HG03354 (cell line): ENCODE measurements at regions not wholly inside any gene's neighbourhood (a gene's known extent, or its start where the extent isn't known, plus 50 kb on each side); places are given as distances from the start of the nearest gene placed in this dataset.
A peak's percentile ranks its signal among the peaks of the same experiment; 100 is the strongest.

ENCODE experiments used
- ATAC-seq: cut with Tn5 transposase; IDR thresholded peaks from one replicate; pipeline ENCODE4 v1.9.1; 2021; ENCODE audit warnings: mild to moderate bottlenecking; ENCODE audit not compliant: unreplicated experiment, poor library complexity, severe bottlenecking

- ATAC-seq: no peak
Measured at GRCh38 chr18:5091741-5092140, 105.3 kb downstream of the AKAIN1 start.

GRCh38 chr18:5075297-5075696, 121.8 kb downstream of the AKAIN1 start:
- ATAC-seq: no peak

- ATAC-seq: peak; percentile 68
Measured at GRCh38 chr18:5073026-5073944, 123.8 kb downstream of the AKAIN1 start.

- no peak for ATAC-seq
Measured at GRCh38 chr18:5068851-5069250, 128.2 kb downstream of the AKAIN1 start.

GRCh38 chr18:5066380-5066977, 130.6 kb downstream of the AKAIN1 start:
- ATAC-seq: peak; percentile 45

DNA sequence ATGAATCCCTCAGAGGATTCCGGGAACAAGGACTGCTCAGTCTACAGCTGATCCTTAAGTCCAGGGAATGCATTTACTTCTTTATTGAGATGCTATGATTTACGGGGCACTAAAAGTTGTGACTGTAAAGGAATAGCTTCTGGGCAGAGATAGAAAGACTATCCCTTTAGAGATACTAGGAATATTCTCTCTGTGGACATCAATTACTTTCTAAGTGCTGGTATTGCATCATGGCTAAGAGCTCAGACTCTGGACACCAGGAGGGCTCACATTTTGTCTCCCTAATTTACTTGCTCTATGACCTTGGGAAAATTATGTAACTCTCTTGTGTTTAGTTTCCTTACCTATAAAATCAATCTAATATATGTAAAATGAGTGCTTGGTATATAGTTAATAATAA, 131.4 kb downstream of the AKAIN1 start:
- no peak for ATAC-seq

DNA sequence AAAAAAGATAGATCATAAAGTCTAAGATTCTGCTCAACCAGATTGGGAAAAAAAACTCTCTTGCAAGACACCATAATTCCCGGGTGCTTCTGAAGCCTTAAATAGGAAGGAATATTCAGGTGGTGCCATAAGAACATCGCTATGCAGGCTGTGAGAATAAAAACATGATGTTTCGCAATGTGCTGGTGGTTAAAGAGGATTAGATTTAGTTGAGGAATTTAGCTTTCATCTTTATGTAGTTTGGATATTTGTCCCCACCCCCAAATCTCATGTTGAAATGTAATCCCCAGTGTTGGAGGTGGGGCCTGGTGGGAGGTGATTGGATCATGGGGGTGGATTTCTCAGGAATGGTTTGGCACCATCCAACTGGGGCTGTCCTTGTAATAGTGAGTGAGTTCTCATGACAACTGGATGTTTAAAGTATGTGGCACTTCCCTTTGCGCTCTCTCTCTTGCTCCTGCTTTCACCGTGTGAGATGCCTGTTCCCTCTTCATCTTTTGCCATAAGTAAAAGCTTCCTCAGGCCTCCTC, 132.2 kb downstream of the AKAIN1 start:
- ATAC-seq: no peak

- ATAC-seq: no peak
Measured at GRCh38 chr18:5061785-5062184, 135.3 kb downstream of the AKAIN1 start.

DNA sequence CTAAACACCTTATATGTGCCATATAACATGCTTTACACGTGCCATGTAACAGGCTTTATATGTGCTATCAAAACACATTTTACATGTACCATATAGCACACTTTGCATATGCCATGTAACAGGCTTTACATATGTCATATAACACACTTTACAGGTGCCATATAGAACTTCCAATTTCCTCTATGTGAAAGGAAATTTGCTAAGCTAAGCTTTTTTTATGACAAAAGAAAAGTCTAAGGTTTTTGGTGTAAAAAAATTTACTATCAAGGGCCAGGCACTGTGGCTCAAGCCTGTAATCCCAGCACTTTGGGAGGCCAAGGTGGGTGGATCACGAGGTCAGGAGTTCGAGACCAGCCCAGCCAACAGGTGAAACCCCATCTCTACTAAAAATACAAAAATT, 136.5 kb downstream of the AKAIN1 start:
- ATAC-seq: no peak

DNA sequence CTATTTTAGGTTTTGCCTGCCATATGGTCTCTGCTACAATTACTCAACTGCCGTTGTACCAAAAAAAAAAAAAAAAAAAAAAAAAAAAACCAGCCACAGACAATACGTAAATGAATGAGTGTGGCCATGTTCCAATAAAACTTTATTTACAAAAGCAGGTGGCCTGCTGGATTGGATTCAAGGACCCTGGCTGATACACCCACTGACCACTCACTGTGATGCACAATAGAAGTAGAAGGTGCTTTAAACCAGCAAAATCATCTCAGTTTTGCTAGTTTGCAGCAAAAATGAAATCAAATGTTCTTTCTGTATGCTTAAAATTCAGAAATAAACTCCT, 137.4 kb downstream of the AKAIN1 start:
- no peak for ATAC-seq

DNA sequence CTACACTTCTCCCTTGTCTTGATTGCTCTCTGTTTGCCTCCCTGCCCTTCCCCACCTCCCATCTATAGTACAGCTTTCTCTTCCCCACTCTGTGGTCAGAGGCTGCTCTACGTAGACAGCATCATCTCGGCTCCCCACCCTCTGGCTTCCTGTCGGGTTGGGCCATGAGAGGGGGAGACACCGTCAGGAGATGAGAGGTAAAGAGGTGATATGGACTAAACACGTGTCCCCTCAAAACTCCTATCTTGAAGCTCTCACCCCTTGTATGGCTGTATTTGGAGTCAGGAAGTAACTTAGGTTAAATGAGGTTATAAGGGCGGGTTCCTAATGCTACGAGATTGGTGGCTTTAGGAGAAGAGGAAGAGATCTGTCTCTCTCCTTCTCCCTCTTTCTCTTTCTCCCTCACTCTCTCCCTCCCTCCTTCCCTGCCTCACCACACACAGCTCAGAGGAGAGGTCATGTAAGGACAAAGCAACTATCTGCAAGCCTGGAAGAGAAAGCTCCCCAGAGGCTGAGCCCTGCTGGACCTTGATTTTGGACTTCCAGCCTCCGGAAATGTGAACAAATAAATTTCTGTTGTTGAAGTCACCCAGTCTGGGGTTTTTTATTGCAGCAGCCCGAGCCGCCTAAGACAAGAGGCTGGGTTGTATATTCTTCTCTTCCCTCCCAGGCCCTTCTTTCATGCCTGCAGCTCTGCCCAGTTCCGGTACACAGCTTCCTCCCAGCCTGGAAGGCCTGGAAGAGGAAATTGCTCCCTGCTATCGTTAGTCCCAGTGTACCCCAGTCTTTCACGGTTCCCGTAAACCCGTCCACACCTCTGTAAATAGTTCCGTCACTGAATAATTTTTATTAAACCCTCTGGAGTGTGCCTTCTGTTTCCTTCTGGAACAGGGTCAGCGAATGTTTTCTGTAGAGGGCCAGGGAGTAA, 138.0 kb downstream of the AKAIN1 start:
- ATAC-seq: no peak

DNA sequence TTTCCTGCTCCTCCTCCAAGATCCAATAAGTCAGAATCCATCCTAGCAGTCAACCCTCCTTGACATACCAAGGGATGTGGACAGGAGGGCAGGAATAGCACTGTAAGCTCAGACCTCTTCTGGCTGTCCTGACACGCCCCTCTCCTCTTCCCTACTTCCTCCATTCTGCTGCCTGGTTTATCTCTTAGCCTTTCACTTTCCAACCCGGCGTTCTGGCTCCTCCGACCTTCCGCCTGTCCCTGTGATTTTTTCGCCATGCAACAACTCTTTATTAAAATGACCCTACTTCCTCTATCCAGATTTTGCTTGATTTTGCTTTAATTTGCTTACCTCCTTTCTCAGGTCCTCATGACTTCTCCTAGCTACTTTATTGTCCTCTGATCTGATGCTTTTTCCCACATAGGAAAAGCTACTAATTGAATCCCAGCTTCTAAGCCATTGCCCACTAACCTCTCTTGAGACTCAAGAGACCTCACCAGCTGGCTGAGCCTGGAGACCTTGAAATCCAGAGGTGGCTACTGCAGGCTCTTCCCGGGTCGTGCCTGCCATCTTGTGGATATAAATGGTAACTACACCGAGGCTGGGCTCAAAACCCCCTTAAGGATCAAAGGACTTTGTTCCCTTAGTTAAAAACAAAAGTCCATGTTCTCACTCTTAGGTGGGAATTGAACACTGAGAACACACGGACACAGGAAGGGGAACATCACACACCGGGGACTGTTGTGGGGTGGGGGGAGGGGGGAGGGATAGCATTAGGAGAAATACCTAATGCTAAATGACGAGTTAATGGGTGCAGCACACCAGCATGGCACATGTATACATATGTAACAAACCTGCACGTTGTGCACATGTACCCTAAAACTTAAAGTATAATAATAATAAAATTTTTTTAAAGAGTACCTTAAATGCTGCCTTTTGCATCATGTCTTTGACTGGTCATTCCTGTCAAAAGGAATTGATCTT, 139.4 kb downstream of the AKAIN1 start:
- ATAC-seq: peak; percentile 83

DNA sequence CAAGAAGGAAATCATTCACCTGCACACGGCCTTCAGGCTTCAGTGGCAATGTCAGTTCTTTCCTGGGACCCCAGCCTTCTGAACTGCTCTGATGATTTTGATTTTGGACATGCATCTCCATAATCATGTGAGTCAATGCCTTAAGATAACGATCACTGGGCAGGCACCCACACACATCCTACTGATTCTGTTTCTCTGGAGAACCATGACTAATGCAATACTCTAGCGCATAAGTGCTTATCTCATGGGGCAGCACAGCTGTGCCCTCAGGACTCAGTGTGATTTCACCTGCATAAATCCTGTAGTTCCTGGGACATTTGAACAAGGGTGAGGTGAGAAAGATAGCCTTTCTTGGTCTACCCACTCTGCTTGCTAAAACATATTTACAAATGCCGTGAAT, 144.6 kb downstream of the AKAIN1 start:
- no peak for ATAC-seq

DNA sequence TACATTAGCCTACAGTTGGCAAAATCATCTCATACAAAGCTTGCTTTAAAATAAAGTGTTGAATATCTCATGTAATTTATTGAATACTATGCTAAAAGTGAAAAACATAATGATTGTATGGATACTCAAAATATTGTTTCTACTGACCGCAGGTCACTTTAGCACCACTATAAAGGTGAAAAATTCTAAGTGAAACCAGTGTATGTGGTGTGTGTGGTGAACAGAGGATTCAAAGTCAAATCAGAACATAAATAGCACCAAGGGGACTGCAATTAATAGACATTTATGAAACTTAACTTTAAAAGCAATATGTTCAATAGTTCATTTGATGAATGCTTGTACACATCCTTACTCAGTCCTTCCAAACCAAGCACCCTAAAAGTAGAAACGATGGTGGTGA, 145.8 kb downstream of the AKAIN1 start:
- no peak for ATAC-seq

GRCh38 chr18:5049124-5049523, 147.9 kb downstream of the AKAIN1 start:
- no peak for ATAC-seq

- ATAC-seq: no peak
Measured at GRCh38 chr18:5040476-5040875, 156.6 kb downstream of the AKAIN1 start.

GRCh38 chr18:5036523-5036922, 160.5 kb downstream of the AKAIN1 start:
- no peak for ATAC-seq

GRCh38 chr18:5031216-5031615, 165.8 kb downstream of the AKAIN1 start:
- no peak for ATAC-seq

- ATAC-seq: no peak
Measured at GRCh38 chr18:5030636-5031035, 166.4 kb downstream of the AKAIN1 start.
